ENCODE measurements at regions not wholly inside any gene's neighbourhood (a gene's known extent, or its start where the extent isn't known, plus 50 kb on each side); places are given as distances from the start of the nearest gene placed in this dataset.

DNA sequence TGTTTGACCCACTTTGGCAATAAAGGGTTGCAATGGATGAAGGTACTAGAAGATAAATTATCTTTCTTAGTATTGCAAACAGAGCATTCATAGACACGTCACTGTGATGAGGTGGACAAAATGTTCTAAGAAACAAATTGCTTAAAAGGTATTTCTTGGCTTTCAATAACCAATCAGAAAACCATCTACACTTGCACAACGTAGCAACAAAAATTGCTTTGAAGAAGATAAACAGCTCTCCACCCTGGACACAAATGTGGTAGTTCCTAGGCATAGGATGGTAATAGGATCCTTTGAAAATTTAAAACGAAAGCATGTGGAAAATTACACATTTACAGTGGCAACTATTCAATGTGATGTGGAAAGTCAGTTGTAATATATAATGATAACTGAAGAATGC lies 439.9 kb upstream of the ETAA1 start:
- peaks cover 20% of the 10 kb centered on the region for H3K4me1 Mint-ChIP-seq (ENCODE audit: low read depth)
- DNase-seq (ENCODE audit: low spot score, unreplicated experiment), result no peak
- H3K4me3 Mint-ChIP-seq (ENCODE audit: low read depth), result no peak overlapping the region
- TF ChIP-seq CTCF (IDR thresholded peaks at IDR 0.05; ENCODE audit: unreplicated experiment), result no peak
- peaks cover 9% of the 10 kb centered on the region for H3K9me3 Mint-ChIP-seq (ENCODE audit: low read depth)
- peaks cover 2% of the 10 kb centered on the region for H3K36me3 Mint-ChIP-seq (ENCODE audit: insufficient read depth)
- no peak overlapping the region for H3K27ac Mint-ChIP-seq
- H3K27me3 Mint-ChIP-seq, result no peaks in the 10 kb centered on the region

GRCh38 chr2:66957677-66958076 lies 439.5 kb upstream of the ETAA1 start:
- H3K27me3 Mint-ChIP-seq, result no peaks in the 10 kb centered on the region
- peaks cover 9% of the 10 kb centered on the region for H3K9me3 Mint-ChIP-seq (ENCODE audit: low read depth)
- H3K4me1 Mint-ChIP-seq (ENCODE audit: low read depth), result peaks cover 22% of the 10 kb centered on the region
- no peak for TF ChIP-seq CTCF (IDR thresholded peaks at IDR 0.05; ENCODE audit: unreplicated experiment)
- H3K36me3 Mint-ChIP-seq (ENCODE audit: insufficient read depth), result peaks cover 2% of the 10 kb centered on the region
- H3K27ac Mint-ChIP-seq, result no peak overlapping the region
- no peak overlapping the region for H3K4me3 Mint-ChIP-seq (ENCODE audit: low read depth)
- DNase-seq (ENCODE audit: low spot score, unreplicated experiment), result no peak

DNA sequence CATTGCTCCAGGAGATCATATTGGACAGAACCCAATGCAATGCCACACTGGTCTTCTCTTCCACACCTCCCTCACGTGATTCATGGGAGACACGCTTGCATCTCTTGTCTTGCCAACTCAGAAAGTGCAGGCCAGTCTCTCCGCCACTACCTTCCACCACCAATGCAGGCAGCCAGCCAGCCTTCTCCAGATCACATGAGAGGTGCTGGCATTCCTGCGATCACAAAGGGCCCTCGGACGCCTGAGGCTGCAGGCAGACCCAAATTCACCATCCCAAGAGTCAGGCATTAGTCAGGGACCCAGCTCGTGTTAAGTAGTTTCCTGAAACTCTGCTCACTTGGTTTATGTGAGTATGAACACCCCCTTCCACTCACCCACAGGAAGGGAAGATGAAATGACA lies 437.0 kb upstream of the ETAA1 start:
- no peaks in the 10 kb centered on the region for H3K27me3 Mint-ChIP-seq
- H3K4me1 Mint-ChIP-seq (ENCODE audit: low read depth), result peaks cover 37% of the 10 kb centered on the region
- H3K27ac Mint-ChIP-seq, result no peak overlapping the region
- no peak overlapping the region for H3K4me3 Mint-ChIP-seq (ENCODE audit: low read depth)
- no peak for DNase-seq (ENCODE audit: low spot score, unreplicated experiment)
- no peak for TF ChIP-seq CTCF (IDR thresholded peaks at IDR 0.05; ENCODE audit: unreplicated experiment)
- H3K36me3 Mint-ChIP-seq (ENCODE audit: insufficient read depth), result peaks cover 2% of the 10 kb centered on the region
- H3K9me3 Mint-ChIP-seq (ENCODE audit: low read depth), result peaks cover 9% of the 10 kb centered on the region

- peak overlapping the region; percentile 31 for H3K27ac Mint-ChIP-seq
- H3K36me3 Mint-ChIP-seq (ENCODE audit: insufficient read depth), result no peaks in the 10 kb centered on the region
- no peak for TF ChIP-seq CTCF (IDR thresholded peaks at IDR 0.05; ENCODE audit: unreplicated experiment)
- no peak overlapping the region for H3K4me3 Mint-ChIP-seq (ENCODE audit: low read depth)
- DNase-seq (ENCODE audit: low spot score, unreplicated experiment), result no peak
- H3K4me1 Mint-ChIP-seq (ENCODE audit: low read depth), result peaks cover 43% of the 10 kb centered on the region
- peaks cover 1% of the 10 kb centered on the region for H3K9me3 Mint-ChIP-seq (ENCODE audit: low read depth)
- H3K27me3 Mint-ChIP-seq, result no peaks in the 10 kb centered on the region
Observed at GRCh38 chr2:66962716-66963115, 434.4 kb upstream of the ETAA1 start.

- peak overlapping the region; percentile 82 for H3K27ac Mint-ChIP-seq
- no peak for TF ChIP-seq CTCF (IDR thresholded peaks at IDR 0.05; ENCODE audit: unreplicated experiment)
- no peak overlapping the region for H3K4me3 Mint-ChIP-seq (ENCODE audit: low read depth)
- no peaks in the 10 kb centered on the region for H3K27me3 Mint-ChIP-seq
- H3K9me3 Mint-ChIP-seq (ENCODE audit: low read depth), result peaks cover 6% of the 10 kb centered on the region
- H3K4me1 Mint-ChIP-seq (ENCODE audit: low read depth), result peaks cover 33% of the 10 kb centered on the region
- H3K36me3 Mint-ChIP-seq (ENCODE audit: insufficient read depth), result peaks cover 1% of the 10 kb centered on the region
- no peak for DNase-seq (ENCODE audit: low spot score, unreplicated experiment)
Observed at GRCh38 chr2:66966631-66967030, 430.5 kb upstream of the ETAA1 start.
